ENCODE measurements at regions not wholly inside any gene's neighbourhood (a gene's known extent, or its start where the extent isn't known, plus 50 kb on each side); places are given as distances from the start of the nearest gene placed in this dataset.

GRCh38 chr14:60355768-60356167 lies 106.7 kb downstream of the PPM1A start:
- TF ChIP-seq CTCF (optimal IDR thresholded peaks at IDR 0.05 in 1 of 3, IDR thresholded peaks at IDR 0.05 in 1 of 3, conservative IDR thresholded peaks at IDR 0.05 in 1 of 3; ENCODE audit: extremely low read depth in 1 of 3, insufficient read depth in 2 of 3, low read length in 3 of 3), result no peak
- TF ChIP-seq EZH2 (IDR thresholded peaks at IDR 0.05; ENCODE audit: low read length), result no peak

Data from keratinocyte (primary cell).